ENCODE measurements at regions not wholly inside any gene's neighbourhood (a gene's known extent, or its start where the extent isn't known, plus 50 kb on each side); places are given as distances from the start of the nearest gene placed in this dataset.

GRCh38 chr2:10249798-10250197 lies 52.9 kb upstream of the HPCAL1 start:
- ATAC-seq (no peak), DNase-seq (no peak)

GRCh38 chr2:10252224-10252623 lies 50.5 kb upstream of the HPCAL1 start:
- TF ChIP-seq POLR2A (IDR thresholded peaks at IDR 0.05) = no peak
- Histone ChIP-seq H3K27ac (no peak overlapping the region), H3K4me3 (no peak overlapping the region), H3K27me3 (no peaks in the 10 kb centered on the region), H3K4me1 (no peaks in the 10 kb centered on the region), H3K9me3 (peaks cover 0 to 25% (median 13%) of the 10 kb centered on the region in 12 donors), H3K36me3 (no peaks in the 10 kb centered on the region)
- DNase-seq = no peak
- no peak for ATAC-seq
- intact Hi-C loops (cut with DNase I) = no loop called here
- WGBS, 4 donors = 91 to 100% (median 91%) methylated on average over 2 of the region's 2 CpGs

More at GRCh38 chr2:10249798-10250197, 52.9 kb upstream of the HPCAL1 start:
- peaks cover 0 to 25% (median 13%) of the 10 kb centered on the region in 12 donors for H3K9me3 ChIP-seq
- H3K4me3 ChIP-seq = no peak overlapping the region
- H3K27ac ChIP-seq = no peak overlapping the region
- peaks cover 0 to 3% (median 0%) of the 10 kb centered on the region in 9 donors for H3K27me3 ChIP-seq
- WGBS, 4 donors = 75 to 89% (median 76%) methylated on average over 1 of the region's 1 CpG
- H3K4me1 ChIP-seq = no peaks in the 10 kb centered on the region
- intact Hi-C loops (cut with DNase I) = no loop called here
- TF ChIP-seq CTCF (IDR thresholded peaks at IDR 0.05) = no peak
- no peak for TF ChIP-seq POLR2A (IDR thresholded peaks at IDR 0.05)
- H3K36me3 ChIP-seq = no peaks in the 10 kb centered on the region

- Histone ChIP-seq H3K27me3 (no peaks in the 10 kb centered on the region), H3K9me3 (peaks cover 0 to 25% (median 13%) of the 10 kb centered on the region in 12 donors), H3K36me3 (no peaks in the 10 kb centered on the region), H3K27ac (no peak overlapping the region), H3K4me3 (no peak overlapping the region), H3K4me1 (no peaks in the 10 kb centered on the region)
- ATAC-seq (no peak), DNase-seq (peak in 2 of 5 donors; percentile 10 to 12)
- 70 to 79% (median 74%) methylated on average over 3 of the region's 3 CpGs for WGBS, 4 donors
- TF ChIP-seq CTCF (IDR thresholded peaks at IDR 0.05) = no peak
- no peak for TF ChIP-seq POLR2A (IDR thresholded peaks at IDR 0.05)
- intact Hi-C loops (cut with DNase I) = no loop called here
Observed at GRCh38 chr2:10252661-10253060, 50.0 kb upstream of the HPCAL1 start.

Small RNAs in the stretch of these regions (microRNA-seq; reads per million reads assigned to microRNA genes)
- 0 reads per million in 4 donors for gene MIR4261
